ENCODE measurements at regions not wholly inside any gene's neighbourhood (a gene's known extent, or its start where the extent isn't known, plus 50 kb on each side); places are given as distances from the start of the nearest gene placed in this dataset.

DNA sequence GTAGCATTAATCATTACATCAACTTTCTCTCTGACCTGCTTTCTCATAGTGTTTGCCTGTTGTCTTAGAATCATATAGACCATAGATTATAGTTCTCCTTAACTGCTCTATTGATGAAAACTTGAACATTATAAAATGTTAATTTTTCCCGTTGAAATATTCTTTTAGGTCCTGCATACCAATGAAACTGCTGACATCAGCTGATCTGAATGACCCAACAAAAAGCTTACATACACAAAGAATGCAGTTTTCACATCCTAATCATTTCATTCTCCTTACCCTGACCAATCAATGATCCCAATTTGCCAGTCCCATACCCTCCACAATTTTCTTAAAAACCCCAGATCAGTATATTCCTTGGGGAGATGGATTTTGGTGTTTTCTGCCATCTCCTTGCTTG is 302.9 kb upstream of the MBL2 start:
- TF ChIP-seq, protein P1, sequence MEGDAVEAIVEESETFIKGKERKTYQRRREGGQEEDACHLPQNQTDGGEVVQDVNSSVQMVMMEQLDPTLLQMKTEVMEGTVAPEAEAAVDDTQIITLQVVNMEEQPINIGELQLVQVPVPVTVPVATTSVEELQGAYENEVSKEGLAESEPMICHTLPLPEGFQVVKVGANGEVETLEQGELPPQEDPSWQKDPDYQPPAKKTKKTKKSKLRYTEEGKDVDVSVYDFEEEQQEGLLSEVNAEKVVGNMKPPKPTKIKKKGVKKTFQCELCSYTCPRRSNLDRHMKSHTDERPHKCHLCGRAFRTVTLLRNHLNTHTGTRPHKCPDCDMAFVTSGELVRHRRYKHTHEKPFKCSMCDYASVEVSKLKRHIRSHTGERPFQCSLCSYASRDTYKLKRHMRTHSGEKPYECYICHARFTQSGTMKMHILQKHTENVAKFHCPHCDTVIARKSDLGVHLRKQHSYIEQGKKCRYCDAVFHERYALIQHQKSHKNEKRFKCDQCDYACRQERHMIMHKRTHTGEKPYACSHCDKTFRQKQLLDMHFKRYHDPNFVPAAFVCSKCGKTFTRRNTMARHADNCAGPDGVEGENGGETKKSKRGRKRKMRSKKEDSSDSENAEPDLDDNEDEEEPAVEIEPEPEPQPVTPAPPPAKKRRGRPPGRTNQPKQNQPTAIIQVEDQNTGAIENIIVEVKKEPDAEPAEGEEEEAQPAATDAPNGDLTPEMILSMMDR (IDR thresholded peaks at IDR 0.05; ENCODE audit: borderline replicate concordance, extremely low read depth, low read length, poor library complexity, severe bottlenecking) = no peak
- TF ChIP-seq EZH2 (IDR thresholded peaks at IDR 0.05; ENCODE audit: borderline replicate concordance, low read depth, low read length, severe bottlenecking) = no peak
- Histone ChIP-seq H3K4me3 (ENCODE audit: low read depth in 1 of 2, low read length in 2 of 2) (no peak overlapping the region), H3K79me2 (ENCODE audit: insufficient read depth, low read length) (no peaks in the 10 kb centered on the region), H3K36me3 (ENCODE audit: insufficient read depth, low read length) (no peaks in the 10 kb centered on the region), H3K9ac (ENCODE audit: low read depth, low read length) (no peak overlapping the region), H3K4me2 (ENCODE audit: insufficient read depth, low read length) (no peak overlapping the region), H4K20me1 (ENCODE audit: insufficient read depth, low read length) (no peaks in the 10 kb centered on the region), H3K27me3 (ENCODE audit: insufficient read depth, low read length, poor library complexity) (no peaks in the 10 kb centered on the region), H2AFZ (ENCODE audit: low read depth, low read length) (no peak overlapping the region), H3K27ac (ENCODE audit: low read length) (no peak overlapping the region), H3K4me1 (ENCODE audit: insufficient read depth, low read length) (no peaks in the 10 kb centered on the region), H3K9me3 (ENCODE audit: insufficient read depth, low read length, severe bottlenecking) (no peaks in the 10 kb centered on the region)
- DNase-seq (no peak), ATAC-seq (ENCODE audit: insufficient read depth, low read depth) (no peak)

DNA sequence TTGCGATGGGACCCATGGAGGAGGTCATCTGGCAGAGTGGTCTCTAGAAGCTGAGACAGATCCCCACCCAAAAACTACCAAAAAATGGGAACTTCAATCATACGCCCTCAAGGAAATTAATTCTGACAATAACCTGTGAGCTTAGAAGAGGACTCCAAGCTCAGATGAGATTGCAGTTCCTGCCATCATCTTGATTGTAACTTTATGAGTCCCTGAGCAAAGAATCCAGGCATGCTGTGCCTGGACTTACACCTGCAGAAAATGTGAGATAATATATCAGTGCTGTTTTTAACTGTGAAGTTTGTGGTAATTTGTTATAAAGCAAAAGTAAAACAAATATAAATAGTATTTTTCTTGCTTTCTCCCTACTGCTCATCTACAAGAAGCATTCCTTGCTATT is 299.6 kb upstream of the MBL2 start:
- no peaks in the 10 kb centered on the region for H3K4me1 ChIP-seq (ENCODE audit: insufficient read depth, low read length)
- H3K9ac ChIP-seq (ENCODE audit: low read depth, low read length) = no peak overlapping the region
- H3K4me3 ChIP-seq (ENCODE audit: low read depth in 1 of 2, low read length in 2 of 2) = no peak overlapping the region
- H4K20me1 ChIP-seq (ENCODE audit: insufficient read depth, low read length) = no peaks in the 10 kb centered on the region
- H3K9me3 ChIP-seq (ENCODE audit: insufficient read depth, low read length, severe bottlenecking) = no peaks in the 10 kb centered on the region
- no peak overlapping the region for H3K4me2 ChIP-seq (ENCODE audit: insufficient read depth, low read length)
- H3K36me3 ChIP-seq (ENCODE audit: insufficient read depth, low read length) = no peaks in the 10 kb centered on the region
- ATAC-seq (ENCODE audit: insufficient read depth, low read depth) = no peak
- H2AFZ ChIP-seq (ENCODE audit: low read depth, low read length) = no peak overlapping the region
- no peaks in the 10 kb centered on the region for H3K27me3 ChIP-seq (ENCODE audit: insufficient read depth, low read length, poor library complexity)
- DNase-seq = no peak
- H3K27ac ChIP-seq (ENCODE audit: low read length) = no peak overlapping the region
- no peaks in the 10 kb centered on the region for H3K79me2 ChIP-seq (ENCODE audit: insufficient read depth, low read length)
- TF ChIP-seq EZH2 (IDR thresholded peaks at IDR 0.05; ENCODE audit: borderline replicate concordance, low read depth, low read length, severe bottlenecking) = no peak
- TF ChIP-seq, protein P1 (IDR thresholded peaks at IDR 0.05; ENCODE audit: borderline replicate concordance, extremely low read depth, low read length, poor library complexity, severe bottlenecking) = no peak

DNA sequence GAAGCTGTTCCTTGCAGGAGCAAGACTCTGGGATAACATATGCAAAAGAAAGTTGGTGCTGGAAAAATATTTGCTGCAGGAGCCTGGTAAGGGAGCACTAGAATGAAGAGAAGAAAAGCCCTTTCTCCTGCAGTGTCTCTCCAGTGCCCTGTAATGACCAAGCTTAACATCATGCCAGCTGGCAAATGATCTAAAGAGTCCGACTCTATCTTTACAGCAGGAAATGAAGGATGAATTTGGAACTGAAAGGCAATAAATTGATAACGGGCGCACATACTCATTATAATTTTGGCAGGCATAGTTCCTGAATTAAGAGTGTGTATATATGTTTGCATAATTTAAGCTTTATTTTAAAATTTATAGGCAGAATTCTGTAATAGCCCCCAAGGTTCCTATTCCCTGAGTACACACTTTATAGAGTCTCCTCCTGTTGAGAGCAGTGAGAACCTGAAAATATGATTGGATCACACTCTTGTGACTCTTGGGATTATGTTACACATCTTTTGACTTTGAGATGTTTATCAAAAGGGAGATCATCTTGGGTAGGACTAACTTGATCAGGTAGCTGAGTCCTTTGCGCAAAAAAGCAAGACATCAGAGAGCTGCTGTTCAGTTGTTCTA is 299.0 kb upstream of the MBL2 start:
- Histone ChIP-seq H3K4me2 (ENCODE audit: insufficient read depth, low read length) (no peak overlapping the region), H3K4me1 (ENCODE audit: insufficient read depth, low read length) (no peaks in the 10 kb centered on the region), H3K9ac (ENCODE audit: low read depth, low read length) (no peak overlapping the region), H4K20me1 (ENCODE audit: insufficient read depth, low read length) (no peaks in the 10 kb centered on the region), H3K4me3 (ENCODE audit: low read depth in 1 of 2, low read length in 2 of 2) (no peak overlapping the region), H3K9me3 (ENCODE audit: insufficient read depth, low read length, severe bottlenecking) (no peaks in the 10 kb centered on the region), H3K36me3 (ENCODE audit: insufficient read depth, low read length) (no peaks in the 10 kb centered on the region), H3K27ac (ENCODE audit: low read length) (no peak overlapping the region), H3K79me2 (ENCODE audit: insufficient read depth, low read length) (no peaks in the 10 kb centered on the region), H2AFZ (ENCODE audit: low read depth, low read length) (no peak overlapping the region), H3K27me3 (ENCODE audit: insufficient read depth, low read length, poor library complexity) (no peaks in the 10 kb centered on the region)
- ATAC-seq (ENCODE audit: insufficient read depth, low read depth) (no peak), DNase-seq (no peak)
- TF ChIP-seq, protein P1 (IDR thresholded peaks at IDR 0.05; ENCODE audit: borderline replicate concordance, extremely low read depth, low read length, poor library complexity, severe bottlenecking) = no peak
- TF ChIP-seq EZH2 (IDR thresholded peaks at IDR 0.05; ENCODE audit: borderline replicate concordance, low read depth, low read length, severe bottlenecking) = no peak
